ENCODE measurements at regions not wholly inside any gene's neighbourhood (a gene's known extent, or its start where the extent isn't known, plus 50 kb on each side); places are given as distances from the start of the nearest gene placed in this dataset.
A peak's percentile ranks its signal among the peaks of the same experiment; 100 is the strongest.

DNA sequence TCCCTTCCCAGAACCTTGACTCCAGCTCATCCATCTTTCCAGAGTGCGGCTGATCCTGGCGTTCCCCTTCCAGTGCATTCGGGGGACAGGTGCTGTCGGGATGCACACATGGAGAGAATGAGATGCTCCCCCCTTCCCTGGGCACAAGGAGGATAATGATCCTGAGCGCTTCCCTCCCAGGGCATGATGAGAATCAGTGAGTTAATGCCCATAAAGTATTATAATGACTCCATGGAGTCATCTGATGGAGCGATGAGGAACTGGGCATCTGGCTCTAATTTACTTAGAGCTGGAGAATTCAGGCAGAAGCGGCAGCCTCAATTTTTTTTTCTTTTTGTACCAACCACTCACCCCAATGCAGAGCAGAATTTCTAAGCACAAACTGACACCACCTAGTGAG is 79.6 kb upstream of the SKOR2 start:
- TF ChIP-seq, protein P1, sequence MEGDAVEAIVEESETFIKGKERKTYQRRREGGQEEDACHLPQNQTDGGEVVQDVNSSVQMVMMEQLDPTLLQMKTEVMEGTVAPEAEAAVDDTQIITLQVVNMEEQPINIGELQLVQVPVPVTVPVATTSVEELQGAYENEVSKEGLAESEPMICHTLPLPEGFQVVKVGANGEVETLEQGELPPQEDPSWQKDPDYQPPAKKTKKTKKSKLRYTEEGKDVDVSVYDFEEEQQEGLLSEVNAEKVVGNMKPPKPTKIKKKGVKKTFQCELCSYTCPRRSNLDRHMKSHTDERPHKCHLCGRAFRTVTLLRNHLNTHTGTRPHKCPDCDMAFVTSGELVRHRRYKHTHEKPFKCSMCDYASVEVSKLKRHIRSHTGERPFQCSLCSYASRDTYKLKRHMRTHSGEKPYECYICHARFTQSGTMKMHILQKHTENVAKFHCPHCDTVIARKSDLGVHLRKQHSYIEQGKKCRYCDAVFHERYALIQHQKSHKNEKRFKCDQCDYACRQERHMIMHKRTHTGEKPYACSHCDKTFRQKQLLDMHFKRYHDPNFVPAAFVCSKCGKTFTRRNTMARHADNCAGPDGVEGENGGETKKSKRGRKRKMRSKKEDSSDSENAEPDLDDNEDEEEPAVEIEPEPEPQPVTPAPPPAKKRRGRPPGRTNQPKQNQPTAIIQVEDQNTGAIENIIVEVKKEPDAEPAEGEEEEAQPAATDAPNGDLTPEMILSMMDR (IDR thresholded peaks at IDR 0.05; ENCODE audit: insufficient read depth, low read depth, low read length, missing control alignments) = no peak
- H3K4me3 ChIP-seq (ENCODE audit: low read depth, low read length) = no peak overlapping the region
- no peak for DNase-seq (ENCODE audit: low read depth)

DNA sequence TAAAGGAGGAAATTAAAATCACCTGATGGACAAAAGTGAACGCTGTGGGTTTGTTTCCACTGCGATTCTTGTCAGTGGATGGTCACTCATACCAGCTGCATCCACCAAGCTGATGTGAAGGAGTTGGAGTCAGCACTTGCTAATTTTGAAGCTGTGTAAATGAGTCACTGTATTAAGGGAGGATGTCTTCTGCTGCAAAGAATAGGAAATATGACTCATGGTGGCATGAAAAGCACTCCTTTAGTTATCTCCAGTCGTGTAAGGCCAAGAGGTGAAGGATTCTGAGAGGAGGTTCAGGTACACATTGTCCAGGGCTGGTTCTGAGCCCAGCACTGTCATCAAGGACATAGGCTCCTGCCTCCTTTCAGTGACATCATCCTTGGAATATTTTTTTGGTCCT is 71.7 kb upstream of the SKOR2 start:
- TF ChIP-seq, protein P1 (IDR thresholded peaks at IDR 0.05; ENCODE audit: insufficient read depth, low read depth, low read length, missing control alignments) = no peak
- no peak overlapping the region for H3K4me3 ChIP-seq (ENCODE audit: low read depth, low read length)
- no peak for DNase-seq (ENCODE audit: low read depth)

DNA sequence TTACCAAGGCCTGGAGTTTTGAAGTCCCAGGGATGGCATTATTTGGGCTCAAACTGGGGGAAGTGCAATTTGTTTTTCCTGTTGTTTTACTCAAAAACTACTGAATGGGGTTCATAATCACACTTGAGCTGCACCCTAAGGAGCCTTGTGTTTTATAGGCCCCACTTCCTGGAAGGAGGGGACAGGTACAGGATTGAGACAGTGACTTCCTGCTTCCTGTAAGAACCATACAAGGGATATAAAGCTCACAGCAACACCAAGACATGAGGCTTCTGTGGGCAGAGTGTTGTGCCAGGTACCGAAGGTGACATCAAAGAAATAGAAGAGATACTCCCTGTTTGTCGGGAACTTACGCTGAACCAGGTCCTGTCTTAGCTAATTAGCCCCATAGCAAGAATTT is 70.4 kb upstream of the SKOR2 start:
- no peak for DNase-seq (ENCODE audit: low read depth)
- H3K4me3 ChIP-seq (ENCODE audit: low read depth, low read length) = no peak overlapping the region
- TF ChIP-seq, protein P1 (IDR thresholded peaks at IDR 0.05; ENCODE audit: insufficient read depth, low read depth, low read length, missing control alignments) = no peak

DNA sequence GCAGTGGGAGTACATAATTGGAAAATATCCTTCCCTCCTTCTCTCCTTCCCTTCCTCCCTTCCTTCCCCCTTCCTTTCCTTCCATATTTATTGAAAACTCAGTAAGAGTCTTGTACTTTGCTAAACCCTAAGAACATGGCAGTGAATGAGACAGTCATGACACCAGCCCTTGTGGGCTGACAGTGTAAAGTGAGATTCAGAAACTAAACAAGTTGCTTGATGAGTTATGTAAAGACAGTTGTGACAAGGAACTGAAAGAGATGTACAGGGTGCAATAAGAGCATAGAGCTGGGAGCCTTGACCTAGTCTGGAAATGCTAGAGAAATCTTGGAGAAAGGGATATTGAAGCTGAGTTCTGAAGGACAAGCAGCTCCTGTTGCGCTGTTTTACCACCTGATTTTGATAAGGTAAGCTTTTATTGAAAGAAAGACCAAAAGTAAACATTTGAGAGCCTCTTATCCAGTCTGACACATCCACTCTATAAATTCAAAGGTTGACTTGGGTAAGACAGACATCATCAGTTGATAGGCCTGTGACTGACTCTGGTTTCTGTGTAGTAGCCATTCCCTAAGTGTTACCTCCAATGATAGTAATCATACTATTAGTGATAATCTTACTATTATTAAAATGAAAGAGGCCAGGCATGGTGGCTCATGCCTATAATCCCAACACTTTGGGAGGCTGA is 66.5 kb upstream of the SKOR2 start:
- TF ChIP-seq, protein P1 (IDR thresholded peaks at IDR 0.05; ENCODE audit: insufficient read depth, low read depth, low read length, missing control alignments) = no peak
- no peak overlapping the region for H3K4me3 ChIP-seq (ENCODE audit: low read depth, low read length)
- no peak for DNase-seq (ENCODE audit: low read depth)

DNA sequence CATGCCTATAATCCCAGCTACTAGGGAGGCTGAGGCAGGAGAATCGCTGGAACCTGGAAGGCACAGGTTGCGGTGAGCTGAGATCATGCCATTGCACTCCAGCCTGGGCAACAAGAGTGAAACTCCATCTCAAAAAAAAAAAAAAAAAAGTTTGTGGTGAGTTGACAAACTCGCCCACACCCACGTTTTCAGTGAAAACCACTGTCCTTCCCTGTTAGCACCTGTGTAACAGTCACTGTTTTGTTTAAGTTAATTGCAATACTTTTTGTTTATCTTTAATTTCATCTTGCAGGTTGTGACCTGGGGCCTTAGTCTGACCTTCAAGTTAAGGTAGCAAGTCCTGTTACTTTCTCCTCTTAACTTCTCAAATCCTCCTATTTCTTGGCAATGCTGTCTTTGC is 65.5 kb upstream of the SKOR2 start:
- no peak overlapping the region for H3K4me3 ChIP-seq (ENCODE audit: low read depth, low read length)
- DNase-seq (ENCODE audit: low read depth) = peak; percentile 3
- TF ChIP-seq, protein P1 (IDR thresholded peaks at IDR 0.05; ENCODE audit: insufficient read depth, low read depth, low read length, missing control alignments) = no peak

DNA sequence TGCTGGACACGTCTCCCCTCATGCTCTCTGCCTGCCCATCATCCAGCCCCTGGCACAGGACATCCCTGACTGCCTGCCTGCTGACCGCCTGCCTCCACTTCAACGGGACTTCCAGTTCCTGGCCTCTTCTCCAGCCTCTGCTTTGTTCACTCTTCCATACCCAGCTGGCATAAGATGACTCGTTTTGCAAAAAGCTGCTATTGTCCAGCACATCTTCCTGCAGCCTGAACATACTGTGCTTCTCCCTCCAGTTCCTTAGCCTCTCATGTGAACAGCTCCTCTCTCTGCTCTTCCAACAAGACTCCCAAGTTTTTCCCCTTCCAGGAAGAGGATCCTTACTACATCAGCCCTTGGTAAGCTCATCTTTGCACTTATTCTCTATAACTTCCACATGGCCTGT is 62.4 kb upstream of the SKOR2 start:
- TF ChIP-seq, protein P1 (IDR thresholded peaks at IDR 0.05; ENCODE audit: insufficient read depth, low read depth, low read length, missing control alignments) = no peak
- no peak for DNase-seq (ENCODE audit: low read depth)
- no peak overlapping the region for H3K4me3 ChIP-seq (ENCODE audit: low read depth, low read length)

DNA sequence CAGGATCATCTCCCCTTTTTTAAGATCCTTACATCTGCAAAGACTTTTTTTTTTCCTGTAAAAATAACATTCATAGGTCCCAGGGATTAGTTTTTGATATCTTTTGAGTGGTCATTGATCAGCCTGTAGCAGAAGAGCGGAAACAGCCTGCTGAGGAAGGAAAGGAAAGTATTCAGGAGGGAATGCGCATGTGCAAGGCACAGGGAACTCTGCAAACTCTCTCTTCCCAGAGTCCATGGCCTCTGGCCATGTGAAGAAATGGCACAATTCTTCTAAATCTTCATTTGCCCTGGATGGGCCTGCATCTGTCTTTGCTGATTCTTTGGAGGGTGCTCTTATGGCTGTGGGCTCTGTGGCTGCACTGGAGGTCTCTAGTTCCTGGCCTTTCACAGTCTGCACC is 60.1 kb upstream of the SKOR2 start:
- H3K4me3 ChIP-seq (ENCODE audit: low read depth, low read length) = no peak overlapping the region
- DNase-seq (ENCODE audit: low read depth) = no peak
- TF ChIP-seq, protein P1 (IDR thresholded peaks at IDR 0.05; ENCODE audit: insufficient read depth, low read depth, low read length, missing control alignments) = no peak
